OCI-LY1 (cell line): ENCODE measurements at regions not wholly inside any gene's neighbourhood (a gene's known extent, or its start where the extent isn't known, plus 50 kb on each side); places are given as distances from the start of the nearest gene placed in this dataset.

Experiments used
- H2AFZ ChIP-seq: fragments of 200-600 bp; sonication (generic), shearing (Covaris generic); 2 replicates; pipeline ENCODE4 v1.6.0; 2014; ENCODE audit warnings: antibody characterized with exemption, mild to moderate bottlenecking, low read length
- H3F3A ChIP-seq: fragments of 200-600 bp; sonication (generic), shearing (Covaris generic); 2 replicates; pipeline ENCODE4 v1.6.0; 2014; ENCODE audit warnings: mild to moderate bottlenecking, antibody characterized with exemption, low read length, moderate library complexity; ENCODE audit not compliant: insufficient read depth
- H3K27ac ChIP-seq: fragments of 200-600 bp; sonication (generic); 2 replicates; pipeline ENCODE4 v1.5.1; 2014; ENCODE audit warnings: low read length, mixed run types, mild to moderate bottlenecking, low read depth; ENCODE audit not compliant: poor library complexity, severe bottlenecking
- H3K27me3 ChIP-seq: fragments of 200-600 bp; sonication (generic); 2 replicates; pipeline ENCODE4 v1.6.0; 2014; ENCODE audit warnings: antibody characterized with exemption, mild to moderate bottlenecking, low read length, moderate library complexity; ENCODE audit not compliant: insufficient read depth
- H3K36me3 ChIP-seq: fragments of 200-600 bp; sonication (generic); 2 replicates; pipeline ENCODE4 v1.6.1; 2014; ENCODE audit warnings: mild to moderate bottlenecking, antibody characterized with exemption, low read length, moderate library complexity, mixed read lengths; ENCODE audit not compliant: insufficient read depth
- H3K4me1 ChIP-seq: fragments of 200-600 bp; sonication (generic); 2 replicates; pipeline ENCODE4 v1.5.1; 2014; ENCODE audit warnings: mild to moderate bottlenecking, low read length, moderate library complexity; ENCODE audit not compliant: insufficient read depth, severe bottlenecking
- H3K4me2 ChIP-seq: fragments of 200-600 bp; sonication (generic), shearing (Covaris generic); 2 replicates; pipeline ENCODE4 v1.6.1; 2014; ENCODE audit warnings: low read length
- H3K4me3 ChIP-seq: fragments of 200-600 bp; sonication (generic); 2 replicates; pipeline ENCODE4 v1.5.1; 2014; ENCODE audit warnings: low read length, low read depth, mild to moderate bottlenecking, mixed read lengths; ENCODE audit not compliant: poor library complexity, severe bottlenecking
- H3K79me2 ChIP-seq: fragments of 200-600 bp; shearing (Covaris generic); 2 replicates; pipeline ENCODE4 v1.6.1; 2016; ENCODE audit warnings: mixed run types, low read length, mixed read lengths; ENCODE audit not compliant: insufficient read depth
- H3K9ac ChIP-seq: fragments of 200-600 bp; sonication (generic), shearing (Covaris generic); 2 replicates; pipeline ENCODE4 v1.6.1; 2014; ENCODE audit warnings: mild to moderate bottlenecking, low read length, mixed read lengths
- H3K9me2 ChIP-seq: fragments of 200-600 bp; sonication (generic), shearing (Covaris generic); 2 replicates; pipeline ENCODE4 v1.6.1; 2014; ENCODE audit warnings: low read depth, mild to moderate bottlenecking, low read length, mixed read lengths
- H3K9me3 ChIP-seq: fragments of 200-600 bp; shearing (Covaris generic); 2 replicates; pipeline ENCODE4 v1.6.1; 2014; ENCODE audit warnings: low read length, mixed read lengths
- H4K20me1 ChIP-seq: fragments of 200-600 bp; sonication (generic), shearing (Covaris generic); 2 replicates; pipeline ENCODE4 v1.6.0; 2016; ENCODE audit warnings: mild to moderate bottlenecking, low read length; ENCODE audit not compliant: insufficient read depth
- EZH2 ChIP-seq: fragments of 200-600 bp; sonication (generic), shearing (Covaris generic); IDR thresholded peaks from 2 replicates; pipeline ENCODE4 v1.8.0; 2017; ENCODE audit warnings: borderline replicate concordance, mixed run types, mild to moderate bottlenecking, antibody characterized with exemption, low read length, moderate library complexity, mixed read lengths
- TF ChIP-seq, protein P1 (sequence below): fragments of 200-600 bp; sonication (generic), shearing (Covaris generic); IDR thresholded peaks from 2 replicates; pipeline ENCODE4 v1.5.1; 2017; ENCODE audit warnings: mild to moderate bottlenecking, antibody characterized with exemption, low read length, moderate library complexity, mixed read lengths

- H2AFZ ChIP-seq, result no peak overlapping the region
- H3K9ac ChIP-seq, result no peak overlapping the region
- no peaks in the 10 kb centered on the region for H3K79me2 ChIP-seq
- no peaks in the 10 kb centered on the region for H3K4me1 ChIP-seq
- H3K9me2 ChIP-seq, result no peaks in the 10 kb centered on the region
- H3K9me3 ChIP-seq, result no peaks in the 10 kb centered on the region
- no peaks in the 10 kb centered on the region for H3K36me3 ChIP-seq
- no peaks in the 10 kb centered on the region for H3F3A ChIP-seq
- H3K27ac ChIP-seq, result no peak overlapping the region
- no peak for TF ChIP-seq EZH2
- TF ChIP-seq, protein P1, sequence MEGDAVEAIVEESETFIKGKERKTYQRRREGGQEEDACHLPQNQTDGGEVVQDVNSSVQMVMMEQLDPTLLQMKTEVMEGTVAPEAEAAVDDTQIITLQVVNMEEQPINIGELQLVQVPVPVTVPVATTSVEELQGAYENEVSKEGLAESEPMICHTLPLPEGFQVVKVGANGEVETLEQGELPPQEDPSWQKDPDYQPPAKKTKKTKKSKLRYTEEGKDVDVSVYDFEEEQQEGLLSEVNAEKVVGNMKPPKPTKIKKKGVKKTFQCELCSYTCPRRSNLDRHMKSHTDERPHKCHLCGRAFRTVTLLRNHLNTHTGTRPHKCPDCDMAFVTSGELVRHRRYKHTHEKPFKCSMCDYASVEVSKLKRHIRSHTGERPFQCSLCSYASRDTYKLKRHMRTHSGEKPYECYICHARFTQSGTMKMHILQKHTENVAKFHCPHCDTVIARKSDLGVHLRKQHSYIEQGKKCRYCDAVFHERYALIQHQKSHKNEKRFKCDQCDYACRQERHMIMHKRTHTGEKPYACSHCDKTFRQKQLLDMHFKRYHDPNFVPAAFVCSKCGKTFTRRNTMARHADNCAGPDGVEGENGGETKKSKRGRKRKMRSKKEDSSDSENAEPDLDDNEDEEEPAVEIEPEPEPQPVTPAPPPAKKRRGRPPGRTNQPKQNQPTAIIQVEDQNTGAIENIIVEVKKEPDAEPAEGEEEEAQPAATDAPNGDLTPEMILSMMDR, result no peak
- no peaks in the 10 kb centered on the region for H4K20me1 ChIP-seq
- no peaks in the 10 kb centered on the region; the same call in 1 of the 2 replicates for H3K27me3 ChIP-seq
- no peak overlapping the region for H3K4me3 ChIP-seq
- H3K4me2 ChIP-seq, result no peak overlapping the region
These were observed 239.4 kb downstream of the NSG2 start for GRCh38 chr5:174284873-174285272.

- Histone ChIP-seq H4K20me1 (no peaks in the 10 kb centered on the region), H3K4me3 (no peak overlapping the region), H3K27ac (no peak overlapping the region), H3K9me3 (no peaks in the 10 kb centered on the region), H3K79me2 (no peaks in the 10 kb centered on the region), H3K9me2 (no peaks in the 10 kb centered on the region), H3K9ac (no peak overlapping the region), H3K4me2 (no peak overlapping the region), H3K27me3 (no peaks in the 10 kb centered on the region), H3F3A (no peaks in the 10 kb centered on the region), H3K4me1 (no peaks in the 10 kb centered on the region), H3K36me3 (no peaks in the 10 kb centered on the region), H2AFZ (no peak overlapping the region)
- no peak for TF ChIP-seq EZH2
- TF ChIP-seq, protein P1, result no peak
These were observed 242.3 kb downstream of the NSG2 start for GRCh38 chr5:174287761-174288160.

DNA sequence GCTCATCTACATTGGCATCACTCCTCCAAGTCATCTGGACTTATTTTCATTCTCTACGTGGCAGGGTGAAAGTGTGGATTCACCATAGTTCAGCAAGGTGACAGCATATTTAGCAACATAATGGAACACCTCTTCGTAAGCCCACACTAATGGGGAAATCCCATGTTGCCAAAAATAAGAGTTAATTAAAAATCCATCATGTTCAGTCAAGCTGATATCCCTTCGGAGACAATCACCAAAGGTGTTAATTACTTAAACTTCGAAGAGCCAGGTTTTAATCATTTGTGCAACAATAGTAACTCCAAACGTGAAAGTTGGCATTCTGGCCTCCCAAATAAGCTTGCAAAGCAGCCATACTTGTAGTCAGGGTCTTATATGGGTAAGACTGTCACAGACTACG, 242.9 kb downstream of the NSG2 start:
- Histone ChIP-seq H3K27me3 (no peaks in the 10 kb centered on the region), H3K9ac (no peak overlapping the region), H2AFZ (no peak overlapping the region), H3F3A (no peaks in the 10 kb centered on the region), H3K79me2 (no peaks in the 10 kb centered on the region), H4K20me1 (no peaks in the 10 kb centered on the region), H3K36me3 (no peaks in the 10 kb centered on the region), H3K4me2 (no peak overlapping the region), H3K4me1 (no peaks in the 10 kb centered on the region), H3K9me2 (no peaks in the 10 kb centered on the region), H3K4me3 (no peak overlapping the region), H3K9me3 (no peaks in the 10 kb centered on the region), H3K27ac (no peak overlapping the region)
- TF ChIP-seq, protein P1, result no peak
- no peak for TF ChIP-seq EZH2
